ENCODE measurements at regions not wholly inside any gene's neighbourhood (a gene's known extent, or its start where the extent isn't known, plus 50 kb on each side); places are given as distances from the start of the nearest gene placed in this dataset.

DNA sequence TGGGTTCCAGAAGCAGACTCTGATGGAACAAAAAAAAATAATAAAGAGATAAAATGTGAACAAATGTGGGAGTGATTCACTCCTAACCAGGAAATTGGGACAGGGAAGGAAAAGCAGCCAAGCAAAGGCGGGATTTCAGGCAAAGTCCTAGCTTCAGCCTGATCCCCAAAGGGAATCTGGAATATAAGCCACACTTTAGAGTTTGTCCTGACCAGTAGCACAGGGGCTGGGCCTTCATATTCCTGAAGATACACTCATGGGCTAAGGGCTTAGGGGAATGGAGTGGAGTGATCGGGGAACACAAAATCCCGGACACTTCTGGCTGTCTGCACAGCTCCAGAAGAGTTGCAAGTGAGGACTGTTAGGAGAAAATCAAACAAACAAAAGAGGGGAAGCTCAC is 135.0 kb upstream of the COL8A1 start:
- no peak for TF ChIP-seq POLR2A (IDR thresholded peaks at IDR 0.05)
- TF ChIP-seq, protein P1, sequence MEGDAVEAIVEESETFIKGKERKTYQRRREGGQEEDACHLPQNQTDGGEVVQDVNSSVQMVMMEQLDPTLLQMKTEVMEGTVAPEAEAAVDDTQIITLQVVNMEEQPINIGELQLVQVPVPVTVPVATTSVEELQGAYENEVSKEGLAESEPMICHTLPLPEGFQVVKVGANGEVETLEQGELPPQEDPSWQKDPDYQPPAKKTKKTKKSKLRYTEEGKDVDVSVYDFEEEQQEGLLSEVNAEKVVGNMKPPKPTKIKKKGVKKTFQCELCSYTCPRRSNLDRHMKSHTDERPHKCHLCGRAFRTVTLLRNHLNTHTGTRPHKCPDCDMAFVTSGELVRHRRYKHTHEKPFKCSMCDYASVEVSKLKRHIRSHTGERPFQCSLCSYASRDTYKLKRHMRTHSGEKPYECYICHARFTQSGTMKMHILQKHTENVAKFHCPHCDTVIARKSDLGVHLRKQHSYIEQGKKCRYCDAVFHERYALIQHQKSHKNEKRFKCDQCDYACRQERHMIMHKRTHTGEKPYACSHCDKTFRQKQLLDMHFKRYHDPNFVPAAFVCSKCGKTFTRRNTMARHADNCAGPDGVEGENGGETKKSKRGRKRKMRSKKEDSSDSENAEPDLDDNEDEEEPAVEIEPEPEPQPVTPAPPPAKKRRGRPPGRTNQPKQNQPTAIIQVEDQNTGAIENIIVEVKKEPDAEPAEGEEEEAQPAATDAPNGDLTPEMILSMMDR (IDR thresholded peaks at IDR 0.05): no peak
